ENCODE measurements at regions not wholly inside any gene's neighbourhood (a gene's known extent, or its start where the extent isn't known, plus 50 kb on each side); places are given as distances from the start of the nearest gene placed in this dataset.

DNA sequence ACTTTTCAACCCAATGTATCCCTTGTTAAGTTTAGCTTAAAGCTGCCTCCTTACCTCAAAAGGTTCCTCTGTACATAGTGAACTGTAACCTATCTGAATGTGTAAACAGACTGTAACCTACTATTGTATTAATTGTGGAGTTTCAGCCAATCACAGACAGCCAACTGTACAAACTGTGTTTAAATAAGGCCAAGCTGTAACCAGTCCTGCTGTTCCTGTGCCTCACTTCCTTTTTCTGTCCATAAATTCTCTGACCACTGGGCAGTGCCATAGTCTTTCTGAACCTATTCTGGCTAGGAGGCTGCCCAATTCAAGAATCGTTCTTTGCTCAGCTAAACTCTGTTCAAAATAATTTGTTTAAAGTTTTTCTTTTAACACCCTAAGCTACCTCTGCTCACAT, 74.7 kb upstream of the DAPK1 start:
- TF ChIP-seq, protein P1, sequence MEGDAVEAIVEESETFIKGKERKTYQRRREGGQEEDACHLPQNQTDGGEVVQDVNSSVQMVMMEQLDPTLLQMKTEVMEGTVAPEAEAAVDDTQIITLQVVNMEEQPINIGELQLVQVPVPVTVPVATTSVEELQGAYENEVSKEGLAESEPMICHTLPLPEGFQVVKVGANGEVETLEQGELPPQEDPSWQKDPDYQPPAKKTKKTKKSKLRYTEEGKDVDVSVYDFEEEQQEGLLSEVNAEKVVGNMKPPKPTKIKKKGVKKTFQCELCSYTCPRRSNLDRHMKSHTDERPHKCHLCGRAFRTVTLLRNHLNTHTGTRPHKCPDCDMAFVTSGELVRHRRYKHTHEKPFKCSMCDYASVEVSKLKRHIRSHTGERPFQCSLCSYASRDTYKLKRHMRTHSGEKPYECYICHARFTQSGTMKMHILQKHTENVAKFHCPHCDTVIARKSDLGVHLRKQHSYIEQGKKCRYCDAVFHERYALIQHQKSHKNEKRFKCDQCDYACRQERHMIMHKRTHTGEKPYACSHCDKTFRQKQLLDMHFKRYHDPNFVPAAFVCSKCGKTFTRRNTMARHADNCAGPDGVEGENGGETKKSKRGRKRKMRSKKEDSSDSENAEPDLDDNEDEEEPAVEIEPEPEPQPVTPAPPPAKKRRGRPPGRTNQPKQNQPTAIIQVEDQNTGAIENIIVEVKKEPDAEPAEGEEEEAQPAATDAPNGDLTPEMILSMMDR (IDR thresholded peaks at IDR 0.05), result no peak
- TF ChIP-seq POLR2AphosphoS5 (IDR thresholded peaks at IDR 0.05), result no peak
- no peak for TF ChIP-seq POLR2A (IDR thresholded peaks at IDR 0.05)

Data from suprapubic skin (tissue), 4 donors.